SK-N-SH (cell line): ENCODE measurements at regions not wholly inside any gene's neighbourhood (a gene's known extent, or its start where the extent isn't known, plus 50 kb on each side); places are given as distances from the start of the nearest gene placed in this dataset.
"Not testable (repeated sequence)": the region's sequence is repeated elsewhere in the genome, so short reads cannot be mapped to it uniquely, and the experiment has no call there.

ENCODE experiments used
- CTCF ChIA-PET: fragments of 300-600, 350-600 bp; formaldehyde crosslinking; extraction: SDS; loops from one replicate; lab custom pipeline; 2021; lab: Yijun Ruan, JAX
- POLR2A ChIA-PET: fragments of 350-600 bp; sonication (Branson Sonifier 250); formaldehyde crosslinking; extraction: SDS; loops from one replicate; lab custom pipeline; 2020; ENCODE audit warnings: antibody characterized with exemption, inconsistent platforms; lab: Yijun Ruan, JAX
- DNase-seq: peaks from one replicate; pipeline ENCODE4 v3.0.0; 2012
- H2AFZ ChIP-seq: fragments of 200-600 bp; sonication (generic); 2 replicates; pipeline ENCODE4 v1.8.1; 2016; ENCODE audit warnings: antibody characterized with exemption, mild to moderate bottlenecking, low read depth
- H3F3A ChIP-seq: fragments of 200-600 bp; sonication (generic); replicated peaks from 2 replicates; pipeline ENCODE3; 2016; ENCODE audit warnings: antibody characterized with exemption, mild to moderate bottlenecking; ENCODE audit not compliant: insufficient read depth
- H3K27ac ChIP-seq, 2 experiments: fragments of 200-500 bp in 1 of 2; fragments of 200-600 bp in 1 of 2; sonication (Bioruptor generic) in 1 of 2; sonication (generic), shearing (Covaris generic) in 1 of 2; 2 replicates each; pipeline versions ENCODE4 v1.5.1 to v1.6.1; 2014 to 2016; ENCODE audit warnings: low read depth in 2 of 2, inconsistent platforms in 1 of 2, low read length in 1 of 2, mild to moderate bottlenecking in 1 of 2, mixed read lengths in 1 of 2
- H3K27me3 ChIP-seq: fragments of 200-600 bp; sonication (generic), shearing (Covaris generic); 2 replicates; pipeline ENCODE4 v1.6.1; 2016; ENCODE audit warnings: mixed run types; ENCODE audit not compliant: insufficient read depth
- H3K36me3 ChIP-seq, 2 experiments: fragments of 200-500 bp in 1 of 2; fragments of 200-600 bp in 1 of 2; sonication (Bioruptor generic) in 1 of 2; sonication (generic) in 1 of 2; replicated peaks in 1 of 2; 2 replicates each; pipeline versions ENCODE3 to v1.5.1; 2014 to 2016; ENCODE audit warnings: low read length in 1 of 2, mild to moderate bottlenecking in 1 of 2; ENCODE audit not compliant: insufficient read depth in 2 of 2, control insufficient read depth in 1 of 2
- H3K4me1 ChIP-seq, 2 experiments: fragments of 200-500 bp in 1 of 2; fragments of 200-600 bp in 1 of 2; sonication (Bioruptor generic) in 1 of 2; sonication (generic), shearing (Covaris generic) in 1 of 2; 2 replicates each; pipeline versions ENCODE4 v1.5.1 to v1.6.1; 2014 to 2016; ENCODE audit warnings: low read depth in 1 of 2, low read length in 1 of 2, mixed run types in 1 of 2; ENCODE audit not compliant: insufficient read depth in 2 of 2, control insufficient read depth in 1 of 2
- H3K4me2 ChIP-seq: fragments of 200-600 bp; sonication (generic), shearing (Covaris generic); 2 replicates; pipeline ENCODE4 v1.6.1; 2017; ENCODE audit warnings: mixed run types
- H3K4me3 ChIP-seq, 2 experiments: fragments of 200-500 bp in 1 of 2; fragments of 200-600 bp in 1 of 2; sonication (Bioruptor generic) in 1 of 2; sonication (generic), shearing (Covaris generic) in 1 of 2; 2 replicates each; pipeline versions ENCODE4 v1.5.1 to v1.8.1; 2014 to 2016; ENCODE audit warnings: low read depth in 2 of 2, inconsistent platforms in 1 of 2, low read length in 1 of 2, mild to moderate bottlenecking in 1 of 2, mixed read lengths in 1 of 2, moderate library complexity in 1 of 2
- H3K79me2 ChIP-seq: fragments of 200-600 bp; sonication (generic); 2 replicates; pipeline ENCODE4 v1.8.1; 2017; ENCODE audit warnings: mild to moderate bottlenecking; ENCODE audit not compliant: insufficient read depth
- H3K9ac ChIP-seq: fragments of 200-600 bp; sonication (generic); 2 replicates; pipeline ENCODE4 v1.6.1; 2017; ENCODE audit warnings: mixed run types
- H3K9me2 ChIP-seq: fragments of 200-600 bp; sonication (generic); 2 replicates; pipeline ENCODE4 v1.6.1; 2017; ENCODE audit warnings: mixed run types
- H3K9me3 ChIP-seq: fragments of 200-600 bp; sonication (generic); 2 replicates; pipeline ENCODE4 v1.6.1; 2017; ENCODE audit warnings: mixed run types, mild to moderate bottlenecking, moderate library complexity
- H4K20me1 ChIP-seq: fragments of 200-600 bp; sonication (generic); 2 replicates; pipeline ENCODE4 v1.6.1; 2017; ENCODE audit warnings: mild to moderate bottlenecking, mixed run types; ENCODE audit not compliant: insufficient read depth
- CHD2 ChIP-seq: fragments of 150-350 bp; IDR thresholded peaks from 2 replicates; pipeline ENCODE4 v1.6.1; 2018; ENCODE audit warnings: low read length; ENCODE audit not compliant: partially characterized antibody
- CTCF ChIP-seq: fragments of 200-600 bp; sonication (generic); IDR thresholded peaks from 2 replicates; pipeline ENCODE4 v1.6.1; 2017; ENCODE audit warnings: antibody characterized with exemption, mild to moderate bottlenecking, moderate library complexity
- GATA2 ChIP-seq: sonication (generic); formaldehyde crosslinking; IDR thresholded peaks from 2 replicates; pipeline ENCODE4 v1.5.0; 2020; ENCODE audit warnings: mild to moderate bottlenecking, missing genetic modification reagents
- IRF3 ChIP-seq: fragments of 150-350 bp; IDR thresholded peaks from 2 replicates; pipeline ENCODE4 v1.6.1; 2016; ENCODE audit warnings: mild to moderate bottlenecking, low read depth, low read length
- MEF2A ChIP-seq: IDR thresholded peaks from 2 replicates; pipeline ENCODE4 v1.4.0; 2012; ENCODE audit warnings: low read depth, borderline replicate concordance
- NFIC ChIP-seq: IDR thresholded peaks from 2 replicates; pipeline ENCODE4 v1.4.0; 2012; ENCODE audit warnings: borderline replicate concordance
- NRF1 ChIP-seq: IDR thresholded peaks from 2 replicates; pipeline ENCODE4 v1.6.1; 2012; ENCODE audit warnings: low read depth, mild to moderate bottlenecking, low read length
- PBX3 ChIP-seq: IDR thresholded peaks from 2 replicates; pipeline ENCODE4; 2012
- RCOR1 ChIP-seq: fragments of 150-350 bp; IDR thresholded peaks from 2 replicates; pipeline ENCODE4 v1.6.1; 2017; ENCODE audit warnings: antibody characterized with exemption, low read length
- RXRA ChIP-seq: IDR thresholded peaks from 2 replicates; pipeline ENCODE4 v1.4.0; 2012; ENCODE audit warnings: low read depth, mild to moderate bottlenecking, borderline replicate concordance
- TCF12 ChIP-seq: IDR thresholded peaks from 2 replicates; pipeline ENCODE4 v1.4.0; 2012
- TEAD4 ChIP-seq: IDR thresholded peaks from 2 replicates; pipeline ENCODE4 v1.4.0; 2012; ENCODE audit warnings: mild to moderate bottlenecking, borderline replicate concordance; ENCODE audit not compliant: insufficient read depth
- USF1 ChIP-seq: IDR thresholded peaks from 2 replicates; pipeline ENCODE4 v1.4.0; 2012; ENCODE audit warnings: low read depth, borderline replicate concordance
- WGBS: methylation state at CpG from one replicate; pipeline ENCODE4 v1.1.6; 2017; ENCODE audit warnings: low lambda C conversion rate; 5-methylcytosine and 5-hydroxymethylcytosine counted together

- TF ChIP-seq TEAD4 (no peak), NFIC (no peak), MEF2A (no peak)
These were observed 163.5 kb downstream of the OR2B2 start (continued) for GRCh38 chr6:27748661-27749060.

- no peak for DNase-seq
- no peaks in the 10 kb centered on the region for H3F3A ChIP-seq
- H3K4me2 ChIP-seq, result no peak overlapping the region
- H3K9ac ChIP-seq, result no peak overlapping the region
- no peaks in the 10 kb centered on the region for H3K9me3 ChIP-seq
- H3K36me3 ChIP-seq, result no peaks in the 10 kb centered on the region
- H3K4me1 ChIP-seq, result no peaks in the 10 kb centered on the region
- no peak overlapping the region for H3K27ac ChIP-seq
- CTCF ChIA-PET, result no interaction called here
- no peaks in the 10 kb centered on the region for H4K20me1 ChIP-seq
- no peaks in the 10 kb centered on the region for H3K79me2 ChIP-seq
- no peaks in the 10 kb centered on the region for H3K9me2 ChIP-seq
- TF ChIP-seq USF1, result no peak
- TF ChIP-seq CTCF, result no peak
- no peak for TF ChIP-seq MEF2A
- no peak for TF ChIP-seq CHD2
- TF ChIP-seq TCF12, result no peak
- no peak for TF ChIP-seq RXRA
- no peak for TF ChIP-seq PBX3
- TF ChIP-seq RCOR1, result no peak
- no peak for TF ChIP-seq IRF3
- TF ChIP-seq GATA2 (CRISPR knock-in tag), result no peak
- TF ChIP-seq NRF1, result no peak
- 65% methylated on average over 6 of the region's 6 CpGs for WGBS
- no peak overlapping the region for H2AFZ ChIP-seq
- no peak overlapping the region for H3K4me3 ChIP-seq
- POLR2A ChIA-PET, result no interaction called here
- H3K27me3 ChIP-seq, result peaks cover 24% of the 10 kb centered on the region; the same call in 1 of the 2 replicates
These were observed 164.6 kb downstream of the OR2B2 start for GRCh38 chr6:27747637-27748036.

- H3K27me3 ChIP-seq, result peaks cover 24% of the 10 kb centered on the region; the same call in 1 of the 2 replicates
- H3K4me1 ChIP-seq, H3K9me2 ChIP-seq, H3K9ac ChIP-seq, H3K4me2 ChIP-seq, H3K36me3 ChIP-seq, DNase-seq, H3K9me3 ChIP-seq, H3F3A ChIP-seq, H2AFZ ChIP-seq, H3K4me3 ChIP-seq, H3K79me2 ChIP-seq, H3K27ac ChIP-seq, CTCF ChIA-PET, H4K20me1 ChIP-seq, POLR2A ChIA-PET: not testable (repeated sequence)
- 53% methylated on average over 4 of the region's 4 CpGs for WGBS
These were observed 165.3 kb downstream of the OR2B2 start for GRCh38 chr6:27746860-27747259.
